Cardiac muscle cell (in vitro differentiated cells and primary cell): ENCODE measurements at regions not wholly inside any gene's neighbourhood (a gene's known extent, or its start where the extent isn't known, plus 50 kb on each side); places are given as distances from the start of the nearest gene placed in this dataset.
"Not testable (repeated sequence)": the region's sequence is repeated elsewhere in the genome, so short reads cannot be mapped to it uniquely, and the experiment has no call there.

Experiments
- DNase-seq, 2 donors: peaks; one replicate each; pipeline versions ENCODE4 v3.0.0 to v3.0.0-alpha.2; 2010 to 2017; ENCODE audit warnings: low read depth in 1 of 2, low spot score in 1 of 2
- H3K27ac ChIP-seq: fragments of 200-600 bp; sonication (generic); 2 replicates; pipeline ENCODE4 v1.5.1; 2016
- H3K27me3 ChIP-seq: fragments of 200-600 bp; sonication (generic); 2 replicates; pipeline ENCODE4 v1.6.0; 2016; ENCODE audit warnings: control low read depth
- H3K36me3 ChIP-seq: fragments of 200-600 bp; sonication (generic); 2 replicates; pipeline ENCODE4 v1.5.1; 2016; ENCODE audit warnings: control low read depth
- H3K4me1 ChIP-seq: fragments of 200-600 bp; sonication (generic); 2 replicates; pipeline ENCODE4 v1.8.1; 2017; ENCODE audit warnings: low read depth, mild to moderate bottlenecking, mixed run types
- H3K4me3 ChIP-seq: fragments of 200-600 bp; sonication (generic); 2 replicates; pipeline ENCODE4 v1.5.1; 2016; ENCODE audit warnings: mild to moderate bottlenecking
- H3K9me3 ChIP-seq: fragments of 200-600 bp; sonication (generic); 2 replicates; pipeline ENCODE4 v1.5.1; 2017; ENCODE audit warnings: low read depth, mild to moderate bottlenecking, control low read depth
- CTCF ChIP-seq: IDR thresholded peaks from 2 replicates; pipeline ENCODE4 v1.5.1; 2012; ENCODE audit warnings: low read depth, mild to moderate bottlenecking, low read length

GRCh38 chr5:40226906-40227305 is 452.8 kb upstream of the PTGER4 start:
- H3K4me3 ChIP-seq = no peak overlapping the region
- H3K27ac ChIP-seq = no peak overlapping the region
- H3K27me3 ChIP-seq = peaks cover 6% of the 10 kb centered on the region
- no peak for TF ChIP-seq CTCF
- no peaks in the 10 kb centered on the region for H3K36me3 ChIP-seq
- no peak for DNase-seq
- H3K9me3 ChIP-seq = no peaks in the 10 kb centered on the region
- no peaks in the 10 kb centered on the region for H3K4me1 ChIP-seq

GRCh38 chr5:40225147-40225546 is 454.6 kb upstream of the PTGER4 start:
- not testable (repeated sequence) for H3K4me1 ChIP-seq, H3K36me3 ChIP-seq, H3K9me3 ChIP-seq, DNase-seq, H3K4me3 ChIP-seq, H3K27me3 ChIP-seq, H3K27ac ChIP-seq

- H3K27me3 ChIP-seq = peaks cover 6% of the 10 kb centered on the region
- no peaks in the 10 kb centered on the region for H3K36me3 ChIP-seq
- DNase-seq = no peak
- no peak for TF ChIP-seq CTCF
- peaks cover 6% of the 10 kb centered on the region for H3K4me1 ChIP-seq
- H3K4me3 ChIP-seq = no peak overlapping the region
- H3K9me3 ChIP-seq = no peaks in the 10 kb centered on the region
- no peak overlapping the region for H3K27ac ChIP-seq
Observed at GRCh38 chr5:40224421-40224820, 455.3 kb upstream of the PTGER4 start.

- H3K4me1 ChIP-seq = peaks cover 6% of the 10 kb centered on the region
- H3K27me3 ChIP-seq = peaks cover 6% of the 10 kb centered on the region
- no peak overlapping the region for H3K4me3 ChIP-seq
- no peaks in the 10 kb centered on the region for H3K9me3 ChIP-seq
- no peak for DNase-seq
- H3K36me3 ChIP-seq = no peaks in the 10 kb centered on the region
- no peak for TF ChIP-seq CTCF
- no peak overlapping the region for H3K27ac ChIP-seq
Observed at GRCh38 chr5:40223884-40224402, 455.8 kb upstream of the PTGER4 start.

- Histone ChIP-seq H3K36me3 (no peaks in the 10 kb centered on the region), H3K9me3 (no peaks in the 10 kb centered on the region), H3K27me3 (peaks cover 6% of the 10 kb centered on the region), H3K4me3 (no peak overlapping the region), H3K4me1 (peaks cover 6% of the 10 kb centered on the region), H3K27ac (no peak overlapping the region)
- DNase-seq = no peak
- TF ChIP-seq CTCF = no peak
Observed at GRCh38 chr5:40221796-40222195, 457.9 kb upstream of the PTGER4 start.

GRCh38 chr5:40221255-40221654 is 458.5 kb upstream of the PTGER4 start:
- Histone ChIP-seq H3K9me3 (no peaks in the 10 kb centered on the region), H3K4me3 (no peak overlapping the region), H3K27ac (no peak overlapping the region), H3K27me3 (peaks cover 6% of the 10 kb centered on the region), H3K4me1 (peaks cover 6% of the 10 kb centered on the region), H3K36me3 (no peaks in the 10 kb centered on the region)
- no peak for DNase-seq
- no peak for TF ChIP-seq CTCF
